Astrocyte of the cerebellum (primary cell): ENCODE measurements at regions not wholly inside any gene's neighbourhood (a gene's known extent, or its start where the extent isn't known, plus 50 kb on each side); places are given as distances from the start of the nearest gene placed in this dataset.

Experiments
- DNase-seq: peaks from one replicate; pipeline ENCODE4 v3.0.0-alpha.2; 2011; ENCODE audit warnings: low read depth
- H3K4me3 ChIP-seq: 2 replicates; pipeline ENCODE4 v1.5.1; 2011; ENCODE audit warnings: mild to moderate bottlenecking, low read depth, low read length, moderate library complexity
- in situ Hi-C: cut with HindIII; loops from 2 replicates; pipeline ENCODE4 v1.10.0; 2017; ENCODE audit warnings: low sequenced_read_pairs
- TF ChIP-seq, protein P1 (sequence below): IDR thresholded peaks from 2 replicates; pipeline ENCODE4 v1.5.1; 2012; ENCODE audit warnings: low read length, low read depth, moderate library complexity, mild to moderate bottlenecking; ENCODE audit errors: missing control alignments

GRCh38 chr6:50637267-50637666 is 76.1 kb upstream of the TFAP2D start:
- TF ChIP-seq, protein P1, sequence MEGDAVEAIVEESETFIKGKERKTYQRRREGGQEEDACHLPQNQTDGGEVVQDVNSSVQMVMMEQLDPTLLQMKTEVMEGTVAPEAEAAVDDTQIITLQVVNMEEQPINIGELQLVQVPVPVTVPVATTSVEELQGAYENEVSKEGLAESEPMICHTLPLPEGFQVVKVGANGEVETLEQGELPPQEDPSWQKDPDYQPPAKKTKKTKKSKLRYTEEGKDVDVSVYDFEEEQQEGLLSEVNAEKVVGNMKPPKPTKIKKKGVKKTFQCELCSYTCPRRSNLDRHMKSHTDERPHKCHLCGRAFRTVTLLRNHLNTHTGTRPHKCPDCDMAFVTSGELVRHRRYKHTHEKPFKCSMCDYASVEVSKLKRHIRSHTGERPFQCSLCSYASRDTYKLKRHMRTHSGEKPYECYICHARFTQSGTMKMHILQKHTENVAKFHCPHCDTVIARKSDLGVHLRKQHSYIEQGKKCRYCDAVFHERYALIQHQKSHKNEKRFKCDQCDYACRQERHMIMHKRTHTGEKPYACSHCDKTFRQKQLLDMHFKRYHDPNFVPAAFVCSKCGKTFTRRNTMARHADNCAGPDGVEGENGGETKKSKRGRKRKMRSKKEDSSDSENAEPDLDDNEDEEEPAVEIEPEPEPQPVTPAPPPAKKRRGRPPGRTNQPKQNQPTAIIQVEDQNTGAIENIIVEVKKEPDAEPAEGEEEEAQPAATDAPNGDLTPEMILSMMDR = no peak
- no peak for DNase-seq
- in situ Hi-C loops = no loop called here

GRCh38 chr6:50649086-50649485 is 64.2 kb upstream of the TFAP2D start:
- TF ChIP-seq, protein P1 = no peak
- H3K4me3 ChIP-seq = no peak overlapping the region
- no peak for DNase-seq
- in situ Hi-C loops = no loop called here

More at GRCh38 chr6:50637267-50637666, 76.1 kb upstream of the TFAP2D start:
- no peak overlapping the region for H3K4me3 ChIP-seq

DNA sequence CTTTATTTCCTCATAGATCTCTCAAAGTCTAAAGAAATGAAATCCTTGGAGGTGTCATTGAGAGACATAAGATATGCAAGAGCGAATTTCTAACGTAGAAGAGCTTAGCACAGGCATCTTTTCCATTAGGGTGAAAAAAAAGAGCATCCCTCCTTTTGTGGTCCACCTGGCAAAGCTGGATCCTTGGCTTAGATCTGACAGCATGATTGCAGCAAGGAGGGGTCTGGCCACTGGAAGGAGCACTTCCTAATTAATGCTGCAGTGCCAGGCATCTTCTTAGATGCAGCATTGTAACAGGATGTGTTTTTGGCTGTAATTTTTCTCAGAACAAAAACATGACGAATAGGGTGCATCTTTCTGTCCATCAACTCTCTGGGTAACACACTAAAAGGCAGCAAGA is 60.1 kb upstream of the TFAP2D start:
- TF ChIP-seq, protein P1 = no peak
- in situ Hi-C loops = no loop called here
- no peak overlapping the region for H3K4me3 ChIP-seq
- DNase-seq = no peak

DNA sequence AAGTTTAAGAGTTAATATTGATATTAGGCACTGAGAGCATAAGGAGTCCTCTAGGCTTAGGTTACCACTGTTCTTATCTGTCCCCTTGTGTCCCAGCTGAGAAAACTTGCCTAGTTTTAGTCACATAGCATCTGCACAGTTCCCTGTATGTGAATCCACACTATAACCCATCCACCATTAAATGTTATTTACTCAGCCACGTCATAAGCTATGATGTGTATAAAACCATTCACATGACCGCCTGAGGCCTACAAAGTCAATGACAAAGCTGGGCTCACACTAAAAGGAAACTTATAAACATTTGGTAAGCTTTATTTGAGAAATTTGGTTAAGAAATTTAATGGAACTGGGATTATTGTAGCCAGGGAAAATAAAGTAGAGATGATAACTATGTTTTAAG is 59.2 kb upstream of the TFAP2D start:
- in situ Hi-C loops = no loop called here
- no peak overlapping the region for H3K4me3 ChIP-seq
- TF ChIP-seq, protein P1 = no peak
- DNase-seq = no peak

- DNase-seq = no peak
- in situ Hi-C loops = no loop called here
- TF ChIP-seq, protein P1 = peak; percentile 33
- no peak overlapping the region for H3K4me3 ChIP-seq
These were observed 57.4 kb upstream of the TFAP2D start for GRCh38 chr6:50655848-50656453.

- TF ChIP-seq, protein P1 = no peak
- in situ Hi-C loops = no loop called here
- DNase-seq = no peak
- H3K4me3 ChIP-seq = no peak overlapping the region
These were observed 55.8 kb upstream of the TFAP2D start for GRCh38 chr6:50657513-50657912.

DNA sequence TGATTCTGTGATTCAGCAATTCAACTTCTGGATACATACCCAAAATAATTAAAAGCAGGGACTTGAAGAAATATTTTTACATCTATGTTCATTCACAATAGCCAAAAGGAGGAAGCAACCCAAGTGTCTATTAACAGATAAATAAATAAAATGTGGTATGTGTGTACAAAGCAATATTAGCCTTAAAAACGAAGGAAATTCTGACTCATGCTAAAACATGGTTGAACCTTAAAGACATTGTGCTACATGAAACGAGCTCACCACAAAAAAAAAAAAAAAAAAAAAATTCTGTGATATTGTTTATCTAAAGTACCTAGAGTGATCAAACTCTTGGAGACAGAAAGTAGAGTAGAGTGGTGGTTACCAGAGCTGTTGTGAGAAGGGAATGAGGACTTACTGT is 54.8 kb upstream of the TFAP2D start:
- DNase-seq = no peak
- H3K4me3 ChIP-seq = no peak overlapping the region
- in situ Hi-C loops = no loop called here
- TF ChIP-seq, protein P1 = no peak
